ENCODE measurements at regions not wholly inside any gene's neighbourhood (a gene's known extent, or its start where the extent isn't known, plus 50 kb on each side); places are given as distances from the start of the nearest gene placed in this dataset.

DNA sequence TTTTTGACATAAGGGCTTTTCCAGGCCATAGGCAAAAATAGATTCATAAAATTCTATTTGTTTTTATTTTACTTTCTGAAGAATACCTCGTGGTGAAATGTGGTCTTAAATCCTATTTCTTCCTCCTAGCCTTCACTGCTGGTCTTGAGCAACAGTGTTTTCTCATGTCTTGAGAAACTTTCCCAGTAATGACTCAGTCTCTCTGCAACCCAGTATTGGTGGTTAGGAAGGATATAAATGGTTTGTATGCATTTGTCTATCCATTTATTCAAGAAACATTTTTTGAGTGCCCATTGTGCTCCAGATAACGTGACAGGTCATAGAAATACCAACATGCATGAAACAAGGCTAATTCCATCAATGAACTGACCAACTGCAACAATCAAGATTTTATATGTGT lies 213.9 kb downstream of the TMEM114 start (continued):
- TF ChIP-seq, protein P1, sequence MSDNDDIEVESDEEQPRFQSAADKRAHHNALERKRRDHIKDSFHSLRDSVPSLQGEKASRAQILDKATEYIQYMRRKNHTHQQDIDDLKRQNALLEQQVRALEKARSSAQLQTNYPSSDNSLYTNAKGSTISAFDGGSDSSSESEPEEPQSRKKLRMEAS (IDR thresholded peaks at IDR 0.05), result no peak

DNA sequence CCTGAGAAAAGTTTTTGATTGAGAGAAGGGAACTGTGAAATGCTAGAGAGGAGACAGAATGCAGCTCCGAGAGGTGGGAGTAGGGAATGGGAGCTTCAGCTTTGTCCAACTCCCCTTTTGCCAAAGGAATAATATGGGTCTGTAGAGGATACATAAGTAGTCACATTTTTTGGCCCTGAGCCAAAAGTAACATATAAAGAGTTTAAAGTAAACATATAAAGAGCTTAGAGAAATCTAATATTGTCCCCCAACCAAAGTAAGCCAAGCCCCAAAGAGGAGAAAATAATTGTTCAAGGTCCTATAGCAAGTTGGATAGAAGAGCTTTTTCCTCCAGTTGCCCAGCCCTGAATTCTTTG lies 215.1 kb downstream of the TMEM114 start:
- CTCF ChIA-PET, result no interaction called here
- no TSS peak for BruUV-seq (replicated peaks)

More for the DNA sequence above, 215.1 kb downstream of the TMEM114 start:
- intact Hi-C loops (cut with micrococcal nuclease), result no loop called here
- no peak overlapping the region for H3K4me2 ChIP-seq (ENCODE audit: low read length)
- TF ChIP-seq SIN3A (IDR thresholded peaks at IDR 0.05; ENCODE audit: low read depth), result no peak
- TF ChIP-seq ZFX (IDR thresholded peaks at IDR 0.05), result no peak
- no peak for TF ChIP-seq EZH2phosphoT487 (IDR thresholded peaks at IDR 0.05; ENCODE audit: borderline replicate concordance)
- TF ChIP-seq, protein P2, sequence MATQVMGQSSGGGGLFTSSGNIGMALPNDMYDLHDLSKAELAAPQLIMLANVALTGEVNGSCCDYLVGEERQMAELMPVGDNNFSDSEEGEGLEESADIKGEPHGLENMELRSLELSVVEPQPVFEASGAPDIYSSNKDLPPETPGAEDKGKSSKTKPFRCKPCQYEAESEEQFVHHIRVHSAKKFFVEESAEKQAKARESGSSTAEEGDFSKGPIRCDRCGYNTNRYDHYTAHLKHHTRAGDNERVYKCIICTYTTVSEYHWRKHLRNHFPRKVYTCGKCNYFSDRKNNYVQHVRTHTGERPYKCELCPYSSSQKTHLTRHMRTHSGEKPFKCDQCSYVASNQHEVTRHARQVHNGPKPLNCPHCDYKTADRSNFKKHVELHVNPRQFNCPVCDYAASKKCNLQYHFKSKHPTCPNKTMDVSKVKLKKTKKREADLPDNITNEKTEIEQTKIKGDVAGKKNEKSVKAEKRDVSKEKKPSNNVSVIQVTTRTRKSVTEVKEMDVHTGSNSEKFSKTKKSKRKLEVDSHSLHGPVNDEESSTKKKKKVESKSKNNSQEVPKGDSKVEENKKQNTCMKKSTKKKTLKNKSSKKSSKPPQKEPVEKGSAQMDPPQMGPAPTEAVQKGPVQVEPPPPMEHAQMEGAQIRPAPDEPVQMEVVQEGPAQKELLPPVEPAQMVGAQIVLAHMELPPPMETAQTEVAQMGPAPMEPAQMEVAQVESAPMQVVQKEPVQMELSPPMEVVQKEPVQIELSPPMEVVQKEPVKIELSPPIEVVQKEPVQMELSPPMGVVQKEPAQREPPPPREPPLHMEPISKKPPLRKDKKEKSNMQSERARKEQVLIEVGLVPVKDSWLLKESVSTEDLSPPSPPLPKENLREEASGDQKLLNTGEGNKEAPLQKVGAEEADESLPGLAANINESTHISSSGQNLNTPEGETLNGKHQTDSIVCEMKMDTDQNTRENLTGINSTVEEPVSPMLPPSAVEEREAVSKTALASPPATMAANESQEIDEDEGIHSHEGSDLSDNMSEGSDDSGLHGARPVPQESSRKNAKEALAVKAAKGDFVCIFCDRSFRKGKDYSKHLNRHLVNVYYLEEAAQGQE (IDR thresholded peaks at IDR 0.05; ENCODE audit: low read depth), result no peak
- TF ChIP-seq YY1 (IDR thresholded peaks at IDR 0.05; ENCODE audit: extremely low read depth, insufficient replicate concordance, low read depth, low read length), result no peak
- no peak for TF ChIP-seq SP1 (IDR thresholded peaks at IDR 0.05; ENCODE audit: low read depth)
- no peak for TF ChIP-seq EZH2 (IDR thresholded peaks at IDR 0.05)
- TF ChIP-seq CBX3 (IDR thresholded peaks at IDR 0.05; ENCODE audit: low read depth), result no peak
- no peak for TF ChIP-seq ELF1 (IDR thresholded peaks at IDR 0.05; ENCODE audit: borderline replicate concordance, low read depth)
- TF ChIP-seq CTCF (IDR thresholded peaks at IDR 0.05 in 2 of 3, conservative IDR thresholded peaks at IDR 0.05 in 1 of 3; ENCODE audit: borderline replicate concordance in 1 of 3, insufficient read depth in 1 of 3, low read depth in 2 of 3, low read length in 2 of 3), result no peak
- TF ChIP-seq, protein P1 (IDR thresholded peaks at IDR 0.05), result no peak
- TF ChIP-seq, protein P3, sequence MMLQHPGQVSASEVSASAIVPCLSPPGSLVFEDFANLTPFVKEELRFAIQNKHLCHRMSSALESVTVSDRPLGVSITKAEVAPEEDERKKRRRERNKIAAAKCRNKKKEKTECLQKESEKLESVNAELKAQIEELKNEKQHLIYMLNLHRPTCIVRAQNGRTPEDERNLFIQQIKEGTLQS (IDR thresholded peaks at IDR 0.05), result no peak
- no peak for ATAC-seq
- H3K36me3 ChIP-seq (ENCODE audit: control insufficient read depth in 1 of 2, insufficient read depth in 2 of 2, low read length in 2 of 2), result no peaks in the 10 kb centered on the region
- H3K9ac ChIP-seq (ENCODE audit: low read length), result no peak overlapping the region
- no peaks in the 10 kb centered on the region for H3K27me3 ChIP-seq (ENCODE audit: insufficient read depth, low read length)
- RAD21 ChIA-PET (ENCODE audit: low non-redundant PET in 1 of 2, low total read pairs in 2 of 2, uncharacterized antibody in 2 of 2, unreplicated experiment in 2 of 2), result no interaction called here
- peaks cover 0 to 3% of the 10 kb centered on the region in 2 experiments; a peak in 1 of 4 replicates for H3K4me1 ChIP-seq (ENCODE audit: control insufficient read depth in 1 of 2, insufficient read depth in 2 of 2, low read length in 2 of 2)
- H2AFZ ChIP-seq (ENCODE audit: low read depth, low read length, poor library complexity, severe bottlenecking), result no peak overlapping the region
- H3K79me2 ChIP-seq (ENCODE audit: insufficient read depth, low read length), result no peaks in the 10 kb centered on the region
- no peak overlapping the region for H3K27ac ChIP-seq (ENCODE audit: low read depth, low read length)
- DNase-seq (ENCODE audit: low read depth, low spot score), result no peak
- no peak overlapping the region for H3K4me3 ChIP-seq (replicated peaks in 1 of 2; ENCODE audit: low read depth in 1 of 2, low read length in 2 of 2)
- no peaks in the 10 kb centered on the region for H3K9me2 ChIP-seq (ENCODE audit: insufficient read depth)
- POLR2A ChIA-PET, result no interaction called here
- H3K9me3 ChIP-seq (ENCODE audit: control insufficient read depth in 1 of 2, insufficient read depth in 1 of 2, low read depth in 1 of 2, low read length in 2 of 2), result no peaks in the 10 kb centered on the region
- H4K20me1 ChIP-seq (ENCODE audit: insufficient read depth), result no peaks in the 10 kb centered on the region

Measured in HCT116 (cell line).